GM18861 (cell line): ENCODE measurements at regions not wholly inside any gene's neighbourhood (a gene's known extent, or its start where the extent isn't known, plus 50 kb on each side); places are given as distances from the start of the nearest gene placed in this dataset.
"Not testable (repeated sequence)": the region's sequence is repeated elsewhere in the genome, so short reads cannot be mapped to it uniquely, and the experiment has no call there.

Source experiments
- ATAC-seq: cut with Tn5 transposase; IDR thresholded peaks from one replicate; pipeline ENCODE4 v1.9.1; 2021; ENCODE audit not compliant: unreplicated experiment

GRCh38 chr1:95297906-95298305 lies 63.9 kb downstream of the RWDD3 start:
- not testable (repeated sequence) for ATAC-seq

- no peak for ATAC-seq
Observed at GRCh38 chr1:95301091-95301490, 67.1 kb downstream of the RWDD3 start.

GRCh38 chr1:95301614-95302013 lies 67.6 kb downstream of the RWDD3 start:
- no peak for ATAC-seq

- ATAC-seq, result no peak
Observed at GRCh38 chr1:95304803-95305202, 70.8 kb downstream of the RWDD3 start.

- ATAC-seq, result no peak
Observed at GRCh38 chr1:95308276-95309030, 74.4 kb downstream of the RWDD3 start.

- no peak for ATAC-seq
Observed at GRCh38 chr1:95309031-95309471, 75.0 kb downstream of the RWDD3 start.

- ATAC-seq, result no peak
Observed at GRCh38 chr1:95311014-95311413, 77.0 kb downstream of the RWDD3 start.

- ATAC-seq, result no peak
Observed at GRCh38 chr1:95311762-95312161, 77.8 kb downstream of the RWDD3 start.

GRCh38 chr1:95312181-95312580 lies 78.2 kb downstream of the RWDD3 start:
- ATAC-seq, result no peak

- no peak for ATAC-seq
Observed at GRCh38 chr1:95313527-95313926, 79.5 kb downstream of the RWDD3 start.

GRCh38 chr1:95321531-95321930 lies 87.5 kb downstream of the RWDD3 start:
- ATAC-seq, result no peak

GRCh38 chr1:95323123-95323522 lies 89.1 kb downstream of the RWDD3 start:
- ATAC-seq, result no peak

- no peak for ATAC-seq
Observed at GRCh38 chr1:95325349-95325748, 91.3 kb downstream of the RWDD3 start.

GRCh38 chr1:95326023-95326422 lies 92.0 kb downstream of the RWDD3 start:
- ATAC-seq, result no peak

GRCh38 chr1:95332754-95333153 lies 98.7 kb downstream of the RWDD3 start:
- no peak for ATAC-seq

GRCh38 chr1:95339377-95339776 lies 105.4 kb downstream of the RWDD3 start:
- no peak for ATAC-seq

GRCh38 chr1:95340061-95340460 lies 106.1 kb downstream of the RWDD3 start:
- ATAC-seq, result no peak

GRCh38 chr1:95352767-95353166 lies 118.8 kb downstream of the RWDD3 start:
- no peak for ATAC-seq

- no peak for ATAC-seq
Observed at GRCh38 chr1:95353194-95353593, 119.2 kb downstream of the RWDD3 start.

GRCh38 chr1:95364546-95364945 lies 130.5 kb downstream of the RWDD3 start:
- no peak for ATAC-seq

GRCh38 chr1:95366498-95366897 lies 132.5 kb downstream of the RWDD3 start:
- no peak for ATAC-seq

GRCh38 chr1:95368178-95368577 lies 134.2 kb downstream of the RWDD3 start:
- no peak for ATAC-seq
